LHCN-M2 (cell line): ENCODE measurements at regions not wholly inside any gene's neighbourhood (a gene's known extent, or its start where the extent isn't known, plus 50 kb on each side); places are given as distances from the start of the nearest gene placed in this dataset.
"Not testable (repeated sequence)": the region's sequence is repeated elsewhere in the genome, so short reads cannot be mapped to it uniquely, and the experiment has no call there.

Source experiments
- DNase-seq: peaks from one replicate; pipeline ENCODE4 v3.0.0-alpha.2; 2012; ENCODE audit warnings: low read depth

DNA sequence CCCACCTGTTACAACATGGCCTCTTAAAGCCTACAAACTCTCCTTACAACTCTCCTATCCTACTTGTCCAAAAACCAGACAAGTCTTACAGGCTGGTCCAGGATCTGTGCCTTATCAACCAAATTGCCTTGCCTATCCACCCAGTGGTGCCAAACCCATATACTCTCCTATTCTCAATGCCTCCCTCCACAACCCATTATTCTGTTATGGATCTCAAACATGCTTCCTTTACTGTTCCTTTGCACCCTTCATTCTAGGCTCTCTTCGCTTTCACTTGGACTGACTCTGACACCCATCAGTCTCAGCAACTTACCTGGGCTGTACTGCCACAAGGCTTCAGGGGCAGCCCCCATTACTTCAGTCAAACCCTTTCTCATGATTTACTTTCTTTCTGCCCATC lies 1112.1 kb upstream of the TMEM132C start:
- DNase-seq, result not testable (repeated sequence)

DNA sequence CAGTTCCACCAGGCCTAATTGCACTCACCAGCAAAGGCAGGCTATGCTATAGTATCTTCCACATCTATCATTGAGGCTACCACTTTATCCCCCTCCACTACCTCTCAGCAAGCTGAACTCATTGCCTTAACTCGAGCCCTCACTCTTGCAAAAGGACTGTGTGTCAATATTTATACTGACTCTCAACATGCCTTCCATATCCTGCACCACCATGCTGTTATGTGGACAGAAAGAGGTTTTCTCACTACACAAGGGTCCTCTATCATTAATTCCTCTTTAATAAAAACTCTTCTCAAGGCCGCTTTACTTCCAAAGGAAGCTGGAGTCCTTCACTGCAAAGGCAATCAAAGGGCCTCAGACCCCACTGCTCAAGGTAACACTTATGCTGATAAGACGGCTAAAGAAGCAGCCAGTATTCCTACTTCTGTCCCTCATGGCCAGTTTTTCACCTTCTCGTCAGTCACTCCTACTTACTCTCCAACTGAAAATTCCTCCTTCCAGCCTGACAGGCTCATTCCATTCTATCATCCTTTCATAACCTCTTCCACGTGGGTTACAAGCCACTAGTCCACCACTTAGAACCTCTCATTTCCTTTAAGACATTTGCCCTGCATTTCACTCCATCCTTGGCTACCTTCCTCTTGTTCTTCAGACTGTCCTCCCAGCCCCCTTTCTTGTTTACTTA lies 1110.9 kb upstream of the TMEM132C start:
- not testable (repeated sequence) for DNase-seq

DNA sequence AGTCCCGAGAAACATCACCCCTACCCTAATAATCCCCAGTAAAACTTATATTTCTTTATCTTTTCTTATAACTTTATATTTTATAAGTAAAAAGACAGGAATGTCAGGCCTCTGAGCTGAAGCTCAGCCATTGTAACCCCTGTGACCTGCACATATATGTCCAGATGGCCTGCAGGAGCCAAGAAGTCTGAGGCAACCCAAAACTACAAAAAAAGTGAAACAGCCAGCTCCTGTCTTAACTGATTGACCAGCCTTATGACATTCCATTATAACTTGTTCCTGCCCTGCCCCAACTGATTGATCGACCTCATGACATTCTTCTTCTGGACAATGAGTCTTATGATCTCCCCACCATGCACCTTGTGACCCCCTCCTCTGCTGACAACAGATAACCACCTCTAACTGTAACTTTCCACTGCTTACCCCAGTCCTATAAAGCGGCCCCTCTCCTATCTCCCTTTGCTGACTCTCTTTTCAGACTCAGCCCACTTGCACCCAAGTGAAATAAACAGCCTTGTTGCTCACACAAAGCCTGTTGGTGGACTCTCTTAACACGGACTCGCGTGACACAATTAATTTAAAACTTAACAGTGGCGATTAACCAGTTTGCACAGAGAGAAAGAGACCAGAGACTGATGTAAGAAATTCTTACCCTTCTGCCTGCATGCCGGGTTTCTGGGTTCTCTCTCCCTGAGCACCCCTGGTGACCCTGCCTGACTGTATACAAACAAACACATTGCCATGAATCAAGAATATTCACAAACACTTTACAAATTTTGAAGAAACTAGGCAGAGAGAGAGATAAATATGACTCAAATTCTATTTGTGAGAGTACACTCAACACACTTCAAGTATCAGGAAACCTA lies 1109.2 kb upstream of the TMEM132C start:
- not testable (repeated sequence) for DNase-seq

DNA sequence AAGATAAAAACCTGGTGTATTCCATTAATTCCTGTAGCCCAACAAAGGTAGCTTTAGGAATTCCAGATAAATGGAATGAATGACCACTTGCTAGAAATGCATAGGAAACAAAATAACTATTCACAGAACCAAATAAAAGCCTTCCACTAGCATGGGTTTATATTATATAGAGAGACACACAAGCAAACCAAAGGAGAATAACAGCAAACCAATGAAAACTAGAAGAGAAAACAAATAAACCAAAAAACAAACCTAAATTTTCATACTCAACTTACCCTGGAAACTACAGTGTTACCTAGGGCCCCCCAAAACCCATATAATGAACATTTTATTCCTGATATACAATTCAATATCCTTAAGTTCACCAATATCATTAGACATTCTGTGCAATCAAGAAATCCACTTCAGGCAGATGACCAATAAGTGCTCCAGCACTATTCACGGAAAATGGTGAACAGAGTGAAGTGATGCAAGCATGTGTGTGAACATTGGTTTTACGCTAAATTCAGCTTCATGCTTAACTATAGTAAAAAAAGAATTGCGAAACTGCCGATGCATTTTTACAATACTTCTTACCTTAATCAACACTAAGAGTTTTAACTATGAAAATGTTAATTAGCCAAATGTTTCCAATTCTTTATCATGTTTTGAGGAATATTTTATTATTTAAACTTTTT lies 1108.4 kb upstream of the TMEM132C start:
- no peak for DNase-seq

DNA sequence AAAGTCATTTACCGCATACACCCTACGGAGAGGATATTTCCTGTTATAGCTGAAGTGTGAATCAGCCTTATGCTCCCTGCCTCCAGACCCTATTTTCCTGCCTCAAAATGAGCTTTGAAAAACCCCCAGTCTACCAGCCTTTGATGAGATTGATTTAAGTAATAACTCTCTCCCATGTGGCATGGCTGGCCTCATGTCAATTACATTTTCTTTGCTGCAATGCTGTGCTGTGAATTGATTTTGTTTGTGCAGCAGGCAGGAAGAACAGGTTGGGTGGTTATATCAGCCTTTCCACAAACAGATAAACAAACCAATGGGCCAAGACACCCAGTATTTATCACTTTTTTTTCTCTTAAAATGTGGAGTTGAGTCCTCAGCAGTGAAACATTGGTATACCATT lies 1105.5 kb upstream of the TMEM132C start:
- no peak for DNase-seq

DNA sequence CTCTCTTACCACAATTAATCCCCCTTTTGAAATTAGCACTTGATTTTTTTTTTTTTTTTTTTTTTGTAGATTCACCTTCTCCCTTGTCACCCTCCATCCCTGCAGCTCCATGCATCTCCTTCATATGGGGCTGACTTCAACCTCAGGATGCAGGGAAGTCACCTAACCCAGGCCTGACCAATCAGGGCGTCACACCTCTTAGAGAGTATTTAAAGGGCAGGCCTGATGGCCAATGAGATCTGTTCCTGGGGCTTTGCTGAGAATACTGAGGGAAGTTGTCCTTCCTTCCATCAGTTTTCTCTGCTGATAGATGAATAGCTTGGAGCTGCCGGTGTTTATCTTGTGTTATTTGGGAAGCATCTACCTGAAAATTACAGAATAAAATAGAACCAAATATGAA lies 1104.7 kb upstream of the TMEM132C start:
- DNase-seq, result no peak

DNA sequence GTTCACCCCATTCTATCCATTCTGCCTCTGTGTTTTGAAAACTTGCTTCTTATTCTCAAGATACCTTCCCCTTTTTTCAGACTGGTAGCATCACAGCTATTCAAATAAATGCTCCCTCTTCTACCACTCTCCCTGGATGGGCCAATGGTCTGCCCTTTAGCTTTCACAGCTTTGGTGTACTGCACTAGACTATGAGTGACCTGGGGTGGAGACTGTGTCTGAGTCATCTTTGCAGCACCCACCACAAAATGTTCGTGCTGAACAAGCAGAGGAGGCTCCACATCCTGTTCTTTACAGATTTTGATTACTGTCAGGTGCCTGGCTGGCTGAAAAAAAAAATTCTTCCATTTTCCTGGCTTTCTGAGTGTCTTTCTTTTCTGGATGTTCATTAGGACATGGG lies 1104.1 kb upstream of the TMEM132C start:
- peak; percentile 87 for DNase-seq

DNA sequence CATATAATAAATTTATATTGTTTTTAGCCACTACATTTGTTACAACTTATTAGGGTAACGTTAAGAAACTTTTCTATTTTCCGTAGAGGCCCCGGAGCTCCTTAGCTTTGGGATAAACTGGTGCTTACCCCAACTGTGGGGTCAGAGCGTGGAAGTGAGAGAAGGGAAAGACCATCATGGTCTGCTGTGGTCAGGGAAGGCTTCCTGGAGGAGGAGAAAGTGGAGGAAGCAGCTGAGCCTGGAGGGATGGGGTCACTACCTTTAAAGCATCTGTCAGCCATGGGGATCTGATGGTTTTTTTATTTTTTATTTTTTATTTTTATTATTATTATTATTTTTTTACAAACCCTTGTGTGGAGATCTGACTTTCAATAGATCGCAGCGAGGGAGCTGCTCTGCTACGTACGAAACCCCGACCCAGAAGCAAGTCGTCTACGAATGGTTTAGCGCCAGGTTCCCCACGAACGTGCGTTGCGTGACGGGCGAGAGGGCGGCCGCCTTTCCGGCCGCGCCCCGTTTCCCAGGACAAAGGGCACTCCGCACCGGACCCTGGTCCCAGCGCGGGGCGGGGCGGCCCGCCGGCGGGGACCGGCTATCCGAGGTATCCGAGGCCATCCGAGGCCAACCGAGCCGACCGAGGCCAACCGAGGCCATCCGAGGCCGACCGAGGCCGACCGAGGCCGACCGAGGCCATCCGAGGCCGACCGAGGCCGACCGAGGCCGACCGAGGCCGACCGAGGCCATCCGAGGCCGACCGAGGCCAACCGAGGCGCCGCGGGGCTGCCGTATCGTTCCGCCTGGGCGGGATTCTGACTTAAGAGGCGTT lies 1101.2 kb upstream of the TMEM132C start:
- peak; percentile 81 for DNase-seq

DNA sequence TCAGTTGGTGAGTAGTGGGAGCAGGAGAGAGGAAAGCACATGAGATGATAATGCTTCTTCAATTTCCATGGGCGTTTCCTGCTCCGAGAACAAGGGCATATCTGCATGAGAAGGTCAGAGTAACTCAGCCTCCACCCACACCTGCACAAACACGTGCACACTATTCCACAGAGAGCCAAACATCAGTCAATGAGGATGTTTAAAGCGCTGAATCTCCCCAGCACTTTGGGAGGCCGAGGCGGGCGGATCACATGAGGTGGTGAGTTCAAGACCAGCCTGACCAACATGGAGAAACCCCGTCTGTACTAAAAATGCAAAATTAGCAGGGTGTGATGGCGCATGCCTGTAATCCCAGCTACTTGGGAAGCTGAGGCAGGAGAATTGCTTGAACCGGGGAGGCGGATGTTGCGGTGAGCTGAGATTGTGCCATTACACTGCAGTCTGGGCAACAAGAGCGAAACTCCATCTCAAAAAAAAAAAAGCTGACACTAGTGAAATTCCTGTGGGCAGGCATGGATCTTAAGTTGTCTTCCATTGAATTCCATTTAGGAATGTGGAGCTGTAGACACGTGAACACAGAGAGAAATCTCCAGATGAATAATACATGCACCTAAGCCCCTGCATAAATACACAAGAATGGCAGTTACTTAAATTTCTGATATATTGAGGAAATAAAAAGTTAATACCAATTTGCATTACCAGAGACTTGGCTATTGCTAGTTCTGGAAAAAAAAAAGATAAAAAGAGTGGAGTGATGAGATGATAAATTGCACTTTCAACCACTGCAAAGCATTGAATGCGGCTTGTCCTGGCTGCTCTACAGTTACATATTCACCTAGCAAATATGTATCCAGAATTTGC lies 1097.4 kb upstream of the TMEM132C start:
- DNase-seq, result peak; percentile 32

DNA sequence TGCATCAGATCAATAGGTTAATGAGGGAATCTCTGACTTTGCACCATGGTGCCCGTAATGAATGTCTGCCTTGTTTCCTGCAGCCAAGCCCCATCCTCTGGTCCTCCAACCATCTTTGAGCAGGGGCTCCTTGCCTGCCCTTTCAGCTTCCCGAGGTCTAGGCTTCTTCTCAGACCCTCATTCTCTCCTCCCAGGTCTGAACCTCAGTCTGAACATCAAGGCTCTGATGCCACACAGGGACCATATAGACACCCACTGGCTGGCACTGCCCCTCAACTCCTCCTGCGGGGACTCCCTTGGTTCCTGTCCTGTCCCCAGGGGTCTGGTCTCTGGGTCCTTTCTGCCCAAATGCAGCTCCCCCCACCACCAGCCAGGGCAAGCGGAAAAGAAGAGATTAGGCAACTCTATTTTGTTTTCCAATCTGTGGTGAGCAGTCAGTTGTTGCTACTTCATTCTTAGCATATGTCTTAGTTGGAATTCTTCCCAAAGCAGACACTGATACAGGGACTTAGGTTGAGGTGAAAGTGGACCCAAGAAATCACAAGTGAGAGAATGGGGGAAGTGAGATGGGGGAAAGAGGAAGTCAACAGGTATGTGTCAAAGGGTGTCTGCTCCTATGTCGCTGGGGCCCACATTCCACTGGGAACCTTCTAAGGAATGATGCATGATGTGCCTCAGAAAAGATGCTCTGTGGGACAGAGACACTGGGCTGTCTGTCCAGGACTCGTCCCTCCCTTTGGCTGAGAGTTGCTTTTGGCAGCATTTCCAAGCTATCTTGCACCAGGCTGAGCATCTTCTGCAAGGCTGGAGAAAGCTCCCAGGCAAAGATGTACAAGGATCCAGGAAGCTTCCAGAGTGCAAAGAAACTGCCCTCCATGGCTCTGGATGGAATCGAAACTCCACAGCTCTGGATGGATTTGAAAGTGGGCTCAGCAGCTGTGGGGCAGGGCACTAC lies 1096.5 kb upstream of the TMEM132C start:
- peak; percentile 54 for DNase-seq

DNA sequence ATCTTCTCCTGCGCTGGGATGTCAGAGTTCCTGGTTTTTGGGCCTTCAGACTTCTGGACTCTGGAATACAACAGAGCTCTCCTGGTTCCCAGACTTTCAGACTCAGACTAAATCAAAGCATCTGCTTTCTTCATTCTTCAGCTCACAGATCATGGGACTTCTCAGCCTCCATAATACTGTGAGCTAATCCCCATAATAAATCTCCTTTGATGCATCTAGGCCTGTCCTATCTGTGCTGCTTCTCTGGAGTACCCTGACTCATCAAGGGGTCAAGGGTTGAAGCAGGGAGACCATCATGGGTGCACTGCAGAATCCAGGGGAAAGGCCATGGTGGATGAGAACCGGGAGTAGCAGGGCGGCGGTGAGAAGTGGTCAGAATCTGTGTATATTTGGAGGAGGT lies 1094.1 kb upstream of the TMEM132C start:
- no peak for DNase-seq

DNA sequence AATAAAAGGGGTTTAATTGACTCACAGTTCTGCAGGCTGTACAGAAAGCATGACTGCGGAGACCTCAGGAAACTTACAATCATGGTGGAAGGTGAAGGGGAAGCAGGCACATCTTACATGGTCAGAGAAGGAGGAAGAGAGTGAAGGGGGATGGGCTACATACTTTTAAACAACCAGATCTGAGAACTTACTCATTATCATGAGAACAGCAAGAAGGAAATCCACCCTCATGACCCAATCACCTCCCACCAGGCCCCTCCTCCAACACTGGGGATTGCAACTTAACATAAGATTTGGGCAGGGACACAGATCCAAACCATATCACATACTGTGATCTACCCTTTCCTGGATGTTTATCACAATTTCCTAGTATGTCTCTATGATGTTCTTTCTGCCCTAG lies 1093.0 kb upstream of the TMEM132C start:
- DNase-seq, result not testable (repeated sequence)

DNA sequence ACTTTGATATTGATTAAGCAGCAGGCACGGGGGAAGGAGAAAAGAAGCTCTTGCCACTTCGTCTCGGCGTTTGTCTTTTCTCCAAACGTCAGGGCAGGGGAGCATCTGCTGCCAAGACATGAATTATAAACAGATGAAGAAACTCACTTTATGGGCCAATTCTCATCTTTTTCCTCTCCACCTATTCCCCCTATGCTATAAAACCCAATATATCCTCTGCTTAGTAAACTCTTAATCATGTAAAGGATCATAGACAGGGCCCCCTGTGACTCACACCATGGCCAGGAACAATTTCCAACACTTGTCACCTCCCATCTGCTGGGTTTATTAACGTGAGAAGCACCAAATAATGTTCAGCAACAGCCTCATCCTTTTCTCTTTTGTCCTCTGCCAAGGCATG lies 1092.1 kb upstream of the TMEM132C start:
- peak; percentile 47 for DNase-seq

DNA sequence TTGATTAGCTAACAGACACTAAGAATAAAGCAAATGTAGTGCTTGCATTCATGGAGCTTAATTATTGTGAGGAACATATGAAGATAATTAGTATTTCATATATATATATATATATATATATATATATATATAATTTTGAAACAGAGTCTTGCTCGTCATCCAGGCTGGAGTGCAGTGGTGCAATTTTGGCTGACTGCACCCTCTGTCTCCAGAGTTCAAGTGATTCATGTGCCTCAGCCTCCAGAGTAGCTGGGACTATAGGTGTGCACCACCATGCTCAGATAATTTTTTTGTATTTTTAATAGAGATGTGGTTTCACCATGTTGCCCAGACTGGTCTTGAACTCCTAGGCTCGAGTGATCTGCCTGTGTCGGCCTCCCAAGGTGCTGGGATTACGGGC lies 1091.6 kb upstream of the TMEM132C start:
- no peak for DNase-seq

DNA sequence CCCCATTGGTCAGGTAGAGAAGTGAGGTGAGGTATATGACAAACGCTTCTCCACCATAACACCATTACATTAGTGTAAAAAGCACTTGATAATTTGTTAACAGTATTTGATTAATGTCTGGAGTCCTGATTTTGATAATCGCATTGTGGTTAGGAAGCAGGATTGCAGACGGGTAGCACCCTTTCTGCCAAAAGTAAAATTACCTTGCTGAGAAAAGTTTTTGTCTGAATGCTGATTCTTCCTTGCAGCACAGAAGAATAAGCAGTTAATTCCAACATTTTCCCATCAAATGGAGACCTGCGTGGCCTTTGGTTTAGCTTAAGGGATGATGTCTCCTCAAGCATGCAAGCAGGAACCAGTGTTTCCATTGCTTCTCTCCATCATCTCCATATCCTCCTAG lies 1090.2 kb upstream of the TMEM132C start:
- no peak for DNase-seq

DNA sequence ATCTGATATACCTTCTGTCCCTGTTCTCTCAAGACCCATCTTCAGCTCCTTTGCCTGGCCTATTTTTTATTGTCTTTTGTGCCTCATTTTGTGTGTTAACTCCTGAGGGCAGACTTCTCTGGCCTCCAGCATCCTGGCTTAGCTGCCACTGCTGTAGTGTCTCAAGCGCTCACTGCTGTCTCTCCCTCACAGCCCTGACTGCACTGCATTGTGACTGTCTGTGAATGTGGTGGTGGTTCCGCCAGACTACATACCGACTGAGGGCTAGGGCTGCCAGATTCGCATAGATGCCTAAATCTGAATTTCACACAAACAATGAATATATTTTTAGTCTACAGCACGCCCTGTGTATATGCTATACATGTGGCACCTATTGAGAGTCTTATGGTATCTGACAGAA lies 1088.9 kb upstream of the TMEM132C start:
- no peak for DNase-seq

DNA sequence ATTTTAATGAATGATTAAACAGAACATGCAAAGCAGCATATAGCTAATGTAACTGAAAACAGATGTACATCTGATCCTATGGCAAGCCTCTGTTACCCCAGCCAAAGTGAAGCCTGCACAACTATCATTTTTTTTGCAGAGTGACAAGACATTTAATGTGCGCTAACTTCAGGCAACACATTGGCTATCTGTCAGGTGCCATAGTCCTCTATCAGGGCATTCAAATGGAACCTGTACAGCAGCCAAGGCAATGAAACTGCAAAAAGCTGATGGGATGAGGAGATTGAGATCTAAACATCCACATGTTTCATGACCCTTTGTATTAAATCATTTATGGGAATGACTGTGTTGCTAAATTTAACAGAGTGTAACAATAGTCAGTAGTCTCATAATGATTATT lies 1088.5 kb upstream of the TMEM132C start:
- DNase-seq, result no peak

DNA sequence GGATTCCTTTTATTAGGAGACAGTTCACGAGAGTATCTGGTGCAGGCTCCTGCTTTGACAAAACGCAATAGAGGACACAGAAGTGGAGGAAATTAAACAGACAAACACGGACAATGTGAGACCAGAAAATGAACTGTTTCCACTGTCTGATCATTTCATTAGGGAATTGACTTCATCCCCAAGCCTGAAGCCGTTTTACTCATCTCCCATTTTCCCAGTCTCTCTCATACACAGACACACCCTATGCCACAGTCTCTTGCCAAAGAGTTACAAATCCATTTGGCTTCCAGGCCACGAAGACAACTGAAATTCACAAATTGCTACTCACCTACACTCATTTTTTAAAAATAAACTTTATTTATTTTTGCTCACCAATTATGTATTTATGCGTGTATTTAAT lies 1087.8 kb upstream of the TMEM132C start:
- no peak for DNase-seq

DNA sequence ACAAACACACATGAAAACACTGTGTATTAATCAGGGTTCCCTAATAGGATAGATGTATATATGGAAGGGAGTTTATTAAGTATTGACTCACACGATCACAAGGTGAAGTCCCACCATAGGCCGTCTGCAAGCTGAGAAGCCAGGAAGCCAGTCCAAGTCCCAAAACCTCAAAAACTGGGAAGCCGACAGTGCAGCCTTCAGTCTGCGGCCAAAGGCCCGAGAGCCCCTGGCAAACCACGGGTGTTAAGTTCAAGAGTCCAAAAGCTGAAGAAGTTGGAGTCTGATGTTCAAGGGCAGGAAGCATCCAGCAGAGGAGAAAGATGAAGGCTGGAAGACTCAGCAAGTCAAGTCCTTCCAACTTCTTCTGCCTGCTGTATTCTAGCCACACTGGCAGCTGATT lies 1085.0 kb upstream of the TMEM132C start:
- DNase-seq, result no peak

DNA sequence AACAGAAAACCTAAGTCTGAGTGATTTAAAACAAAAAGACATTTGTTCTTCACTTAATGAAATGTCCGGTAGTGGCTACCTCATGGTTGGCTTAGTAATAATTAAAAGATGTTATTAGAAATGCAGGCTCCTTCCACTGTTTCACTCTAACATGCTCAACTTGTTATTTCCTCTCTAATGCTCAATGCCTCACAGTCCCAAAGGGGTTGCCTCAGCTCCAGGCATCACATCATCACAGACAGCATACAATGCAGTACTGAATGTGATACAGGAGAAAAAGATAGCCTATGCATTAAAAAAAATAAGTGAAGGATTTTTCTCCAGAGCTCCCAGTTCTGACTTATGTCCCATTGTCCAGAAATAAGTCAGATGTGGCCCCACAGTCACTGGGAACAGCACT lies 1077.0 kb upstream of the TMEM132C start:
- no peak for DNase-seq
